ENCODE measurements at regions not wholly inside any gene's neighbourhood (a gene's known extent, or its start where the extent isn't known, plus 50 kb on each side); places are given as distances from the start of the nearest gene placed in this dataset.

- no peak overlapping the region for H3K27ac ChIP-seq
- no peak overlapping the region for H3K4me2 ChIP-seq
- no peaks in the 10 kb centered on the region for H3K36me3 ChIP-seq (ENCODE audit: insufficient read depth)
- TF ChIP-seq CTCF (conservative IDR thresholded peaks at IDR 0.05; ENCODE audit: low read depth, low read length), result no peak
- no peak overlapping the region for H3K4me3 ChIP-seq (IDR thresholded peaks at IDR 0.05; ENCODE audit: insufficient read depth, low read depth, low read length)
- no peaks in the 10 kb centered on the region for H3K4me1 ChIP-seq (ENCODE audit: low read depth, poor library complexity, severe bottlenecking)
- no peak overlapping the region for H2AFZ ChIP-seq (ENCODE audit: low read depth)
- no peaks in the 10 kb centered on the region for H3K27me3 ChIP-seq (ENCODE audit: insufficient read depth, low read depth)
- H4K20me1 ChIP-seq (ENCODE audit: insufficient read depth), result no peaks in the 10 kb centered on the region
- H3K9ac ChIP-seq, result no peak overlapping the region
- H3K79me2 ChIP-seq (ENCODE audit: insufficient read depth, low read depth), result no peaks in the 10 kb centered on the region
Observed at GRCh38 chr2:128721096-128721495, 402.4 kb upstream of the HS6ST1 start.

GRCh38 chr2:128722489-128722888 is 403.8 kb upstream of the HS6ST1 start:
- Histone ChIP-seq H2AFZ (ENCODE audit: low read depth) (no peak overlapping the region), H3K79me2 (ENCODE audit: insufficient read depth, low read depth) (no peaks in the 10 kb centered on the region), H3K4me1 (ENCODE audit: low read depth, poor library complexity, severe bottlenecking) (no peaks in the 10 kb centered on the region), H3K27ac (no peak overlapping the region), H3K27me3 (ENCODE audit: insufficient read depth, low read depth) (no peaks in the 10 kb centered on the region), H3K4me3 (IDR thresholded peaks at IDR 0.05; ENCODE audit: insufficient read depth, low read depth, low read length) (no peak overlapping the region), H4K20me1 (ENCODE audit: insufficient read depth) (no peaks in the 10 kb centered on the region), H3K4me2 (no peak overlapping the region), H3K36me3 (ENCODE audit: insufficient read depth) (no peaks in the 10 kb centered on the region), H3K9ac (no peak overlapping the region)
- no peak for TF ChIP-seq CTCF (conservative IDR thresholded peaks at IDR 0.05; ENCODE audit: low read depth, low read length)

- TF ChIP-seq CTCF (conservative IDR thresholded peaks at IDR 0.05; ENCODE audit: low read depth, low read length), result no peak
- no peaks in the 10 kb centered on the region for H3K36me3 ChIP-seq (ENCODE audit: insufficient read depth)
- no peaks in the 10 kb centered on the region for H4K20me1 ChIP-seq (ENCODE audit: insufficient read depth)
- H3K9ac ChIP-seq, result no peak overlapping the region
- H3K27ac ChIP-seq, result no peak overlapping the region
- H3K4me3 ChIP-seq (IDR thresholded peaks at IDR 0.05; ENCODE audit: insufficient read depth, low read depth, low read length), result no peak overlapping the region
- H3K4me1 ChIP-seq (ENCODE audit: low read depth, poor library complexity, severe bottlenecking), result no peaks in the 10 kb centered on the region
- no peaks in the 10 kb centered on the region for H3K27me3 ChIP-seq (ENCODE audit: insufficient read depth, low read depth)
- H2AFZ ChIP-seq (ENCODE audit: low read depth), result no peak overlapping the region
- H3K79me2 ChIP-seq (ENCODE audit: insufficient read depth, low read depth), result no peaks in the 10 kb centered on the region
- H3K4me2 ChIP-seq, result no peak overlapping the region
Observed at GRCh38 chr2:128724547-128724946, 405.9 kb upstream of the HS6ST1 start.

GRCh38 chr2:128724972-128725371 is 406.3 kb upstream of the HS6ST1 start:
- H3K4me2 ChIP-seq, result no peak overlapping the region
- TF ChIP-seq CTCF (conservative IDR thresholded peaks at IDR 0.05; ENCODE audit: low read depth, low read length), result no peak
- no peaks in the 10 kb centered on the region for H3K79me2 ChIP-seq (ENCODE audit: insufficient read depth, low read depth)
- no peak overlapping the region for H3K27ac ChIP-seq
- H3K27me3 ChIP-seq (ENCODE audit: insufficient read depth, low read depth), result no peaks in the 10 kb centered on the region
- H4K20me1 ChIP-seq (ENCODE audit: insufficient read depth), result no peaks in the 10 kb centered on the region
- no peaks in the 10 kb centered on the region for H3K36me3 ChIP-seq (ENCODE audit: insufficient read depth)
- no peak overlapping the region for H2AFZ ChIP-seq (ENCODE audit: low read depth)
- H3K4me1 ChIP-seq (ENCODE audit: low read depth, poor library complexity, severe bottlenecking), result no peaks in the 10 kb centered on the region
- no peak overlapping the region for H3K4me3 ChIP-seq (IDR thresholded peaks at IDR 0.05; ENCODE audit: insufficient read depth, low read depth, low read length)
- H3K9ac ChIP-seq, result no peak overlapping the region

GRCh38 chr2:128726236-128726635 is 407.6 kb upstream of the HS6ST1 start:
- no peak overlapping the region for H3K27ac ChIP-seq
- TF ChIP-seq CTCF (conservative IDR thresholded peaks at IDR 0.05; ENCODE audit: low read depth, low read length), result no peak
- no peak overlapping the region for H3K9ac ChIP-seq
- no peak overlapping the region for H2AFZ ChIP-seq (ENCODE audit: low read depth)
- no peak overlapping the region for H3K4me3 ChIP-seq (IDR thresholded peaks at IDR 0.05; ENCODE audit: insufficient read depth, low read depth, low read length)
- no peaks in the 10 kb centered on the region for H3K27me3 ChIP-seq (ENCODE audit: insufficient read depth, low read depth)
- no peaks in the 10 kb centered on the region for H4K20me1 ChIP-seq (ENCODE audit: insufficient read depth)
- no peaks in the 10 kb centered on the region for H3K4me1 ChIP-seq (ENCODE audit: low read depth, poor library complexity, severe bottlenecking)
- H3K36me3 ChIP-seq (ENCODE audit: insufficient read depth), result no peaks in the 10 kb centered on the region
- no peaks in the 10 kb centered on the region for H3K79me2 ChIP-seq (ENCODE audit: insufficient read depth, low read depth)
- H3K4me2 ChIP-seq, result no peak overlapping the region

All from KMS-11 (cell line).